ENCODE measurements at regions not wholly inside any gene's neighbourhood (a gene's known extent, or its start where the extent isn't known, plus 50 kb on each side); places are given as distances from the start of the nearest gene placed in this dataset.
"Not testable (repeated sequence)": the region's sequence is repeated elsewhere in the genome, so short reads cannot be mapped to it uniquely, and the experiment has no call there.

GRCh38 chr22:35138521-35138920 lies 72.6 kb downstream of the ISX start:
- DNase-seq (ENCODE audit: low read depth in 2 of 3, low spot score in 2 of 3) = no peak

- no peak for DNase-seq (ENCODE audit: low read depth in 2 of 3, low spot score in 2 of 3)
Measured at GRCh38 chr22:35140879-35141745, 75.2 kb downstream of the ISX start.

- DNase-seq (ENCODE audit: low read depth in 2 of 3, low spot score in 2 of 3) = no peak
Measured at GRCh38 chr22:35148381-35148780, 82.4 kb downstream of the ISX start.

DNA sequence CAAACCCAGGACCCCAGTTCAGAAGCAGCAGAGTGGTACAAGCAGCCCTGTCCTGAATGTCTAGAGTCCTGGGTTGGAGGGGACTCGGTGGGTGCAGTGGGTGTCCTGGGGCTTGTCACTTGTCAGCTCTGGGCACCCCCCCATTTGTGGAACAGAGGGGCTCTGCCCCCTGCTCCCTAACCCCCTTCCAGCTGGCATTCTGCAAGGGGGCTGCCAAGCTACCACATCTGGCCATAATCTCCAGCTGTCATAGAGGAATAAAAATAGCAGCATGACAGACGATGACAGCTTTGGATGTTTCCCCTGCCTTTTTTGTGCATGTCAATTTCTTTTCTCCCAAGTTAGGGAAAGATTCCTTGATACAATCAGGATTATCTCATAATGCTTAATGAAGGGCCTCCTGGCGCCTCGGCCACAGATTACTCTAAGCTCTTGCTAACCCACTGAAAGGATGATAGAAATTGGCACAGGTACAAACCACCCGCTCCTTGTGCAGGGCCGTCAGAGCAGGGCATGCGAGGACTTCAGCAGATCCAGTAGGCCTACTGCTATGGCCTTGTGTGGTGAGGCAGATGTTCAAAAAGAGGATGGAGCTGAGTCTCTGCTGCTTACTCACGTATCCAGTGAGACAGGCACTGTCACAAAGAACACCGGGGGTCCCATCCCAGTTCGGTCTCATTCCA lies 83.0 kb downstream of the ISX start:
- DNase-seq (ENCODE audit: low read depth in 2 of 3, low spot score in 2 of 3) = no peak

DNA sequence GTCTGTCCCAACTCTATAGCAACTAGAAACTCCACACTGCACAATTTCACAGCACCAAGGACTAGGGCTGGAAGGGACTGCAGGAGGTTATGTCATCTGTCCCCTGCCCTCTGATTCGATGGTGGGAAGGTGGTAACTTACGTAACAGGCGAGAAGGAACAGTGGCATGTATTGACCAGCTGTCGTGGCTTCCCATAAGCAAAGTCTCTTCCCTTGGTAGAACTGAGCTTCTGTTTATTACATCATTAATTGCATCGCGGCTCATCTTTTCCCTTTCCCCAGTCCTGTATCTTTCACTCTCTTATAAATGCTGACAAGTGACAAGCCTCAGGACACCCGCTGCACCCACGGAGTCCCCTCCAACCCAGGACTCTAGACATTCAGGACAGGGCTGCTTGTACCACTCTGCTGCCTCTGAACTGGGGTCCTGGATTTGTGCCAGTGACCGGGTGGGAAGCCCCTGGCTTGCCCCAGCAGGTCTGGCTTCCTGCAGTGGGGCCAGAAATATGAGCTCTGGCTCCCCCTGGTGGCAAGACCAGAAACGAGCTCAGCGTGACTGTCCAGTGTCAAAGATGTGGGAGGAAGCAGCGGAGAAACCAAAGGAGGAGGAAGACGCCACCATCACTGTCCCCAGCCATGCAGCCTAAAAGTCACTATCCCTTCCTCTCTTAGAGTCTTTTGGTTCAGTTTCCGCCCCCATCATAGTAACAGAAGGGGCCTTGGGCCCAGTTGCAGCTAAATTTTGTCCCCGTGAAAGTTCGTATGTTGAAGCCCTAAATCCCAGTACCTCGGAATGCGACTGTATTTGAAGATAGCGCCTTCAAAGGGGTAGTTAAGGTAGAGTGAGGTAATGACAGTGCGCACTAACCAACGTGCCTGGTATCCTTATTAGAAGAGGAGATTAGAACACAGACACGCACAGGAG lies 84.5 kb downstream of the ISX start:
- peak; percentile 39 to 66 (median 62) for DNase-seq (ENCODE audit: low read depth in 2 of 3, low spot score in 2 of 3)

DNA sequence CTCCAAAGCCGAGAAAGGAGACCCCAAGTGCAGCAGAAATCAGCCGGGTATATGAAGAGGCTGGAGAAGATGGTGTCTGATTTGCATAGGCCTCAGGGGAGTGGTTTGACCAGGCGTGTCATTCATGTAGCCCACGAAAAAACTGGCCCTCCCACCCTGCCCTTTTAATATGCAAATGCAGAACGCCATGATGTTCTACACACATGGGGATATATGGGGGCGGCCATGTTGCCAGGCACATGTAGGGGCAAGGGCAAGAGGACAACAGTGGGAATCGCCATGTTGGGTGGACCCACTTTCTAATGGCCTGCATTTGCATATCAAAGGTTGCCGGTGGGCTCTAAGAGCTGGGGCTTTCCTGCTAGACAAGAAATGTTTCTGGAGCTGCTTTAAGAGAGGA lies 86.4 kb downstream of the ISX start:
- no peak for DNase-seq (ENCODE audit: low read depth in 2 of 3, low spot score in 2 of 3)

DNA sequence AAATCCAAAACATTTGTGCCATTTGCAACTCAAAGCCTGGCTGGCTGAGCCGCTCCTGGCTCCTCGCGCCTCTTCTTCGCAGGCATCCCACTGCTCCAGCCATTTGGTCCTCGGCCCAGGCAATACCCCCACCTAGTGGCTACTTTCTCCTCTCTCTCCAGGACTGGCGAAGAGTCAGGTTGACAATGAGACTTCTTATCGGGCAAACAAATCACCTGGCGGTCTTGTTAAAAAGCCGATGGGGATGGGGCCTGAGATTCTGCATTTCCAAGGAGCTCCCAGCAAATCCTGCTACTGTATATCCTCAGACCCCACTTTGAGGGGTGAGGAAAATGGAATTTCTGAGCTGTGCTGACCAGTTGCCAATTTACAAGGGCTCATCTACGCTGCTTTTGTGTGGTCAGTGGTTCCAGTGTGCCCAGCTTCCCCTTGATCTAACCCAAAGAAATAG lies 89.0 kb downstream of the ISX start:
- DNase-seq (ENCODE audit: low read depth in 2 of 3, low spot score in 2 of 3) = no peak

DNA sequence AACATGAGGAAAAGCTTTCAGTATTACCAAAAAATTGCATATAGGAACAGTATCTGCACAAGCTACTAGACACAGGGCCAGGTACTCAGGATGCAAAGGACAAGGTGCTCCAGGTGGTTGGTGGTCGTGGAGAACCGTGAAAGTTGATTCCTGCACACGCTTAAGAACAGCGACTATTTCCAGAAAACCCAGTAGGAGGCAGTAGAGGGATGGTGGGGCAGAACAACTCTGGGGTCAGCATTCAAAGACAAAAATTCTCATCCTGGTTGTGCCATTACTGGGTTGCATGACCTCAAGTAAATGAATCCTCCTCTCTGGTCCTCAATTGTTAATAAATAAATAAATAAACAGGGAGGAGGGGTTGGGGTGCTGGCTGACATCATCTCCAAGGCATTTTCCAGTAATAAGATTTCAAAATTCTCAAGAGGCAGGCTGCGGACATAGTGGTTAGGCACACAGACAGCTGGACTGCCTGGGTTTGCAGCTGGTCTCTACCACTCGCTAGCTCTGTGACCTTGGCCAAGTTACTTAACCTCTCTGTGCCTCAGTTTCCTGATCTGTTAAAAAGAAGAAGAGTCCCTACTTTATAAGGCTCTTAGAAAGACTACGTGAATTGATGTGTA lies 89.6 kb downstream of the ISX start:
- no peak for DNase-seq (ENCODE audit: low read depth in 2 of 3, low spot score in 2 of 3)

GRCh38 chr22:35156945-35157344 lies 91.0 kb downstream of the ISX start:
- DNase-seq (ENCODE audit: low read depth in 2 of 3, low spot score in 2 of 3) = no peak

- DNase-seq (ENCODE audit: low read depth in 2 of 3, low spot score in 2 of 3) = no peak
Measured at GRCh38 chr22:35158336-35158735, 92.4 kb downstream of the ISX start.

DNA sequence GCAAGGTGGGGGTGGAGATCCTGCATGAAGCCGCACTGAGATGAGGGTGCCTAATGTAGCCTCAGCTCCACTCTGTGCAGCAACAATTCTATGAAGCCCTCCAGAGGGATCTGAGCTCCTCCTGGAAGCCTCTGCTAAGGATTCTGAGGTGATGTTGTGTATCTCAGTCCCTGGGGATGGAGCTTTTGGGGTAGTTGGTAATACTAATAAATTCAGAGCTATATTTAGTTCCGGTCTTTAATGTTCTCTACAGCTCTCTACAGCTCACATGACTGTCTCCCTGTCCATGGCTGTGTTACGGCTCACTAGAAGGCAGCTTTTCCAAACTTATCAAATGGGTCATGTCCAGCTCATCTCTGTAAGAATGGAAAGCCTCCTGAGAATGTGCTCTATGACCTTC lies 93.4 kb downstream of the ISX start:
- DNase-seq (ENCODE audit: low read depth in 2 of 3, low spot score in 2 of 3) = no peak

GRCh38 chr22:35160268-35160667 lies 94.3 kb downstream of the ISX start:
- no peak for DNase-seq (ENCODE audit: low read depth in 2 of 3, low spot score in 2 of 3)

- not testable (repeated sequence) for DNase-seq (ENCODE audit: low read depth in 2 of 3, low spot score in 2 of 3)
Measured at GRCh38 chr22:35165896-35166295, 91.4 kb upstream of the HMGXB4 start.

- DNase-seq (ENCODE audit: low read depth in 2 of 3, low spot score in 2 of 3) = no peak
Measured at GRCh38 chr22:35170716-35171697, 86.3 kb upstream of the HMGXB4 start.

DNA sequence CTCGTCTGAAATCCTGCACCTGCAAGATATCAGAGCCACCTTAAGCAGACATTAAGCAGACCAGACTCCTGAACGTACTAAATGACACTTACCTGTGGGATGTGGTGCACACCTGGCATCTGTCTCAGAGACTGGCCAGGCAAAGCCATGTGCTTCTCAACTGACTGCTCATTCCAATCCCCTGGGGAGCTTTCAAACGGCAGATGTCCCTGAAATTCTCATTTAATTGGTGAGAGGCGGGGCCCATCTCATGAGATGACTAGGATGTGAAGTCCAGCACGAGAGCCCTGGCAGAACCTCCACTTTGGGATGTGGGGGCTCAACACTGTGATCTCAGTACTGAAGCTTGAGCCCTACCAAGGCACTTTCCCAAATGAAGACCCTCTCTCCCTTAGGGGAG lies 84.9 kb upstream of the HMGXB4 start:
- DNase-seq (ENCODE audit: low read depth in 2 of 3, low spot score in 2 of 3) = no peak

DNA sequence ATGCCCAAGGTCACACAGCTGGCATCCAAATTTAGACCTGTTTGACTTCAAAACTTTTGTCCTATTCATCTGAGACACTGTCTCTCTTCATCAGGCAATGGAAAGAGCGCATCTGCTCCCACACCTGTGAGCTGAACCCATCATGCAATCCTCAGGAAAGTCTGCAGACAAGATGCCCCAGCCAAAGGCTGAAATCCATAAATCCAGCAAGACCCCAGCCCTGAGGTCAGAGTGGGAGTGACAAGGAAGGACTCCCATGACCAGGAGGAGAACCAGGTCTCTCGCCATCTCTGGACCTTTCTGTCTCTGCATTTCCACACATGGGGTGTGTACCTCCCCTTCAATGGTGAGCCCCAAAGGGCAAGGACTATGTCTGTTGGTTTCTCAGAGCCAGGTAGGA lies 83.6 kb upstream of the HMGXB4 start:
- no peak for DNase-seq (ENCODE audit: low read depth in 2 of 3, low spot score in 2 of 3)

DNA sequence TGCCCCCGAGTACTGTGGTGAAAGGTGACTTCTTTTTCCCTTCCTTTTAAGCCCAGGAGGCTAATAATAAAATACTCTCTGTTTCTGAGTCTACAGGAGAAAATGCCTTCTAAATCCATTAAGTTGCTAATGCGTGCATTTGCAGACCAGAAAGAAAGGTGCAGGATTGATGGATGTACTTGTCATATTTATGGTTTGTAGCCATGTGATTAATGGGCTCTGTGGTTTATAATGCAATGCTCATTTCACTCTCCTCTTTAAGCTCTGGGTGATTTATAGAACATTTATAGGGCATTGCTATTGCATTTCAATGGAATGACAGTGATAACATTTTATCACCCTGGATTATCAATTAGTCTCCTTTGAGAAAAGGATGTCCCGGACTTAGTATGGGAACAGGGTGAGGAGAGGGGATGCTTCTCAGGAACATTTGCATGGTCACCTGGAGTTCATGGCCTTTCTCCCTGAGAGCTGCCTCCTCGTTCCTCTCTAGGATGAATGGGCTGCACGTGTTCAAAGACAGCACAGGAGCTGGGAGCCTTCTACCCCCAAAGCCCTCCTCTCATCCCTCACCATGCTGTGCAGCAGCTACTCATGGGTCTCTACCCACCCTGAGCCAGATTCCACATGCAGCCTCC lies 82.8 kb upstream of the HMGXB4 start:
- no peak for DNase-seq (ENCODE audit: low read depth in 2 of 3, low spot score in 2 of 3)

DNA sequence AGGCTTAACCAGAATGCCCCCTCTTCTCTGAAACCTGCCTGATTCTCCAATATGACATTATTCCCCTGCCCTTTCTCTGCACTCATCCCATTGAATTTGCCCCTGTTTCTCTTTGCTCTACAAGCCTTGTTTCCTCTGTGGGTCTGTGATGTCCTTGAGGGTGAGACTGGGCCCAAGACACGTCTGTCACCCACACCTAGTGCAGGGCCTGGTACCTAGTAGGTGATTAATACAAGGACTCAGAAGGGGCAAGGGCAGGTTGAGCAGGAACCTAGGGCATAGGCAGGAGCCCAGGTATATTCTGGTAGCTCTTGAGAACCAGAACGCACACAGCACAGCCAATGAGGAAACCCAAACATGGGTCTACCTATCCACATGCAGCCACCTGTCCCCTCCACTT lies 81.9 kb upstream of the HMGXB4 start:
- no peak for DNase-seq (ENCODE audit: low read depth in 2 of 3, low spot score in 2 of 3)

DNA sequence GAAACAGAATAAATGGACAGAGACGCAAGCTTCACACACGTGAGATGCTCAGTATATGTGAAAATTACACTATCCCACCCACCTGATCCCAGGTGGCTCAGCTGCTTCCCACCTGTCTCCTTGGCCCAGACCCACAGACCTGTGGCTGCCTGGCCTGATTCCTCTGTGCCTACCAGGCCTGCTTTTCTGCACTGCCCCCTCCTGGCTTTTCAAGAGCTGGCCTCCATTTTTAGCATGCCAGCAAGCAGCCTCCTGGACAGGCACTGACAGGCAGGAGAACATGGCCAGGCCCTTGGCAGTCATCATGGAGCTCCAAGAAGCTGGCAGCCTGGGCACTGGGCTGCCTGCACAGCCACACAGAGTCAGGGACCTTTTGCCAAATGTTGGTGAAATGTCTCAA lies 79.5 kb upstream of the HMGXB4 start:
- no peak for DNase-seq (ENCODE audit: low read depth in 2 of 3, low spot score in 2 of 3)
